NCI-H69 (cell line): ENCODE measurements at regions not wholly inside any gene's neighbourhood (a gene's known extent, or its start where the extent isn't known, plus 50 kb on each side); places are given as distances from the start of the nearest gene placed in this dataset.
A peak's percentile ranks its signal among the peaks of the same experiment; 100 is the strongest.

Experiments
- DNase-seq: peaks from one replicate; lab custom pipeline; 2025; lab: John Stamatoyannopoulos, UW

DNA sequence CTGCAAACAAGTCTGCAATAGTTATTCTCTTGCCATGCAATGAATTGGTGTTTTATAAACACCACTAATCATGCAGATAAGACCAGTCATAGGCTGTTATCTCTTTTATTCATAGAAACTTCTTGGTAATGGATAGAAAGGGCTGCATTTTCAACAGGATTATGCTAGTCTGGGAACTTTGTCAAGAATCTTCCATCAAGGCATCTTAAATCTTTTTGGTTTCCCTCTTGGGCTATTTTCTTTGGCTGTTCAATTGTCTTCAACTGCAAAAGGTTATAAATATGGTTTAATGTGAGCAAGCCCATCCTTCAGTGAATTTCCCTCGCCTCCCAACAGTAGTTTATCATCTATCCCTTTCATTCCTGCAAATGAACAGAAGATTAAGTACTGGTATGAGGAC, 59.0 kb upstream of the MINAR1 start:
- DNase-seq: no peak

DNA sequence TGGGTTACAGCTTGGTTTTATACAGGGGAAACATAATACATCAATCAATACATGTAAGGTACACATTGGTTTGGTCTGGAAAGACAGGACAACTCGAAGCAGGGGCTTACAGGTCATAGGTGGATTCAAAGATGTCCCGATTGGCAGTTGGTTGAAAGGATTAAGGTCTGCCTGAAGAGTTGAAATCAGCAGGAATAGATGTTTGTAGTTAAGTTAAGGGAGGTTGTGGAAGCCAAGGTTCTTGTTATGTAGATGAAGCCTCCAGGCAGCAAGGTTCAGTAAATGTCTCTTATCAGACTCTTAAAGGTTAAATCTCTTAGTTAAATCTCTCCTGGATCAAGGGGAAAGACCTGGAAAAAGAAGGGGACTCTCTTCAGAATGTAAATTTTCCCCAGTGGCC, 58.4 kb upstream of the MINAR1 start:
- no peak for DNase-seq

DNA sequence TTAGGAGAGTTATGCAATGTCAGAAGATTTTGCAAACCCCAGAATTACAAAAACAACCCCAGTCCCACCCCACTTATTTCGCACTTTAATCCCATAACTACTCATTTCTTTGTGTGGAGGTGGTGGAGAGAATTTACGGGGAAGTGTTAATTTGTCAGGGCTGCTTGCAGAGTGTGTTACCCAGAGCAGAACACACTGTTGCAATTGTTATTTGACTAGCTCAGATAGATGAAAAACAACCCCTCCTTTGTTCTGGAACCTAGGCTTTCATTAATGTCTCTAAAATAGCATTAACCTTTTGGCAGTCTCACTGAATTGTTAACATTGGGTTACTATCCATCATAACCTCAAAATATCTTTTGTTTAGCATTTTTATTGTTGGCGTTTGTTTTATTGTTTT, 55.8 kb upstream of the MINAR1 start:
- DNase-seq: no peak

DNA sequence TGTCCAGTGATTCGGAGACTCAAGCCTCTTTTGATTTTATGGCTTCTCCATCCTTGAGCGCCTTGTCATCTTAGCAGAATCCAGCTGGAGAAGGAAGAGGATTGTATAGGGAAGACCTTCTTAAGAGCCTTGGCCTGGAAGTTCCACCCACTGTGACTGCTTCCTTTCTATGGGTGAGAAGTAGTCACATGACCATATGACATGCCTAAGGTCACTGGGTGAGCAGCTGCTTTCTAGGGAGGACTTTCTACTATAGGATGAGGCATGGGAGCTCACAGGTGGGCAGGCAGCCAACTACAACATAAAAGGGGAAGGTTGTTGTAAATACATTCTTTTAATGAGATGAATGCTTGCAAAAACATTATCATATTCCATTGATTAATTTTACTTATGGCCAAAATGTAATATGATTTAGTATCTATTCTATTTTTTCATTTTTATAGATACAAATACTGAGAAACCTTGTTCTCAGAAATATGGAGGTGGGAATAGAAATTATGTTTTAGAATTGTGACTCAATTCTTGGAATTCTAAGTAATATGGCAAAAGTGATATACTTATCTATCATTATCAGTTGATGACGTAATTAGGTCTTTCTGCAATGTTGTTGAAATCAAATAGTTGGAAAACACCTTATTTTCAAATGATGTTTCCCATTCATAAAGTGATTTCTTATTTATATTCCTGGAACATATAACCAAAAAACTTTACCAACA, 53.6 kb upstream of the MINAR1 start:
- peak; percentile 3 for DNase-seq

DNA sequence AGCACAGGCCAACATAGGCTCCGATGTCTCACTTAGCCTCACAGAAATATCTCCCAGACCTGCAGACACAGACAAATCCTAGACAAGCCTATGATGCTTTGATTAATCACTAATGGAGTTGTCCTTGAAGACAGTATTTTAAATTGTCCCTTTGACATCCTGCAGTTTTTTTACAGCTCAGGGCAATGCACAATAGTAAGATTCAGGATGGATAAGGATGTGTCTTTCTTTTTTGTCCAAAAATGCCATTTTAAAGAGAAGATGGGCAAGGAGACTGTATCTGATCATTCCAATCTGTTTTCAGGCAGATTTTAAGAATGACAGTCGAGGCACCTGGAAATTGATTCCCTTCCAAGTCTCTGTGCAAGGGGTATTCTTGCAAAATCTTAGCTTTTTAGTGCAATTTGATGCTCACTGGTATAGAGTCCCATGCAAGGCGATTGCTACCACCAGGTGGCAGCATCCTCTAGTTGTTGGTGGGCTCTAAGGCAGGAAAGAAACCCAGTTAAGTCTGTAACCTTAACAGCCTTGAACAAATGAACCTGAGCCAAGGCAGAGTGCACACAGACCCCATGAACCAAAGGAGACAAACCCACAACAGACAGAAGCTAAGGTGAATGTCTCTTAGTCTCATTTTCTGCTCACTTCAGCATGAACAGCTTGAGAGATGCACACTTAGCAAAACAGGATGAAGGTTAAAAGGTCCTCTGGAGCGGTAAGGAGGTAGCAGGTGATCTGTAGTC, 51.2 kb upstream of the MINAR1 start:
- DNase-seq: peak; percentile 66

DNA sequence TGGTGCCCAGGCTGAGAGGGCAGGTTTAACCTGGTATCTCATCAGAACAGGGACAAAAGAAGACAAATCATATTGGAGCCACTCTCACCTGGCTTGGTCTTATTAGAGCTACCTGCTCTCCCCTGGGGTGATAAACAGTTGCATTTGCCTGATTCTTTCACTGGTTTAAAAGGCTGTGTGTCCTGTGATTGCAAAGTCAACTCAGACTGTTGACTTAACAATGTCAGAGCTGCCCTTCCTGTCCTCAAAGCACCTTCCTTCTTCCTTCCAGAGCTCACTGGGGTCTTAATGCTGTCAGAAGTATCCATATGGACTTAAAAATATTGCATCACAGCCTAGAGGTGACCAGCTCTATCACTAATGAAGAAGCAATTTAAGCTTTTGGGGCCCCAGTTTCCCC, 50.5 kb upstream of the MINAR1 start:
- peak; percentile 75 for DNase-seq
